ENCODE measurements at regions not wholly inside any gene's neighbourhood (a gene's known extent, or its start where the extent isn't known, plus 50 kb on each side); places are given as distances from the start of the nearest gene placed in this dataset.

- TF ChIP-seq, protein P1, sequence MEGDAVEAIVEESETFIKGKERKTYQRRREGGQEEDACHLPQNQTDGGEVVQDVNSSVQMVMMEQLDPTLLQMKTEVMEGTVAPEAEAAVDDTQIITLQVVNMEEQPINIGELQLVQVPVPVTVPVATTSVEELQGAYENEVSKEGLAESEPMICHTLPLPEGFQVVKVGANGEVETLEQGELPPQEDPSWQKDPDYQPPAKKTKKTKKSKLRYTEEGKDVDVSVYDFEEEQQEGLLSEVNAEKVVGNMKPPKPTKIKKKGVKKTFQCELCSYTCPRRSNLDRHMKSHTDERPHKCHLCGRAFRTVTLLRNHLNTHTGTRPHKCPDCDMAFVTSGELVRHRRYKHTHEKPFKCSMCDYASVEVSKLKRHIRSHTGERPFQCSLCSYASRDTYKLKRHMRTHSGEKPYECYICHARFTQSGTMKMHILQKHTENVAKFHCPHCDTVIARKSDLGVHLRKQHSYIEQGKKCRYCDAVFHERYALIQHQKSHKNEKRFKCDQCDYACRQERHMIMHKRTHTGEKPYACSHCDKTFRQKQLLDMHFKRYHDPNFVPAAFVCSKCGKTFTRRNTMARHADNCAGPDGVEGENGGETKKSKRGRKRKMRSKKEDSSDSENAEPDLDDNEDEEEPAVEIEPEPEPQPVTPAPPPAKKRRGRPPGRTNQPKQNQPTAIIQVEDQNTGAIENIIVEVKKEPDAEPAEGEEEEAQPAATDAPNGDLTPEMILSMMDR (IDR thresholded peaks at IDR 0.05; ENCODE audit: borderline replicate concordance, extremely low read depth, low read length, poor library complexity, severe bottlenecking): no peak
- no peak for TF ChIP-seq EZH2 (IDR thresholded peaks at IDR 0.05; ENCODE audit: borderline replicate concordance, low read depth, low read length, severe bottlenecking)
Measured at GRCh38 chr6:54680531-54680930, 166.0 kb upstream of the FAM83B start.
